HG03159 (cell line): ENCODE measurements at regions not wholly inside any gene's neighbourhood (a gene's known extent, or its start where the extent isn't known, plus 50 kb on each side); places are given as distances from the start of the nearest gene placed in this dataset.
A peak's percentile ranks its signal among the peaks of the same experiment; 100 is the strongest.
"Not testable (repeated sequence)": the region's sequence is repeated elsewhere in the genome, so short reads cannot be mapped to it uniquely, and the experiment has no call there.

ENCODE experiments used
- ATAC-seq: cut with Tn5 transposase; IDR thresholded peaks from one replicate; pipeline ENCODE4 v1.9.1; 2021; ENCODE audit warnings: mild to moderate bottlenecking, moderate library complexity; ENCODE audit not compliant: unreplicated experiment

DNA sequence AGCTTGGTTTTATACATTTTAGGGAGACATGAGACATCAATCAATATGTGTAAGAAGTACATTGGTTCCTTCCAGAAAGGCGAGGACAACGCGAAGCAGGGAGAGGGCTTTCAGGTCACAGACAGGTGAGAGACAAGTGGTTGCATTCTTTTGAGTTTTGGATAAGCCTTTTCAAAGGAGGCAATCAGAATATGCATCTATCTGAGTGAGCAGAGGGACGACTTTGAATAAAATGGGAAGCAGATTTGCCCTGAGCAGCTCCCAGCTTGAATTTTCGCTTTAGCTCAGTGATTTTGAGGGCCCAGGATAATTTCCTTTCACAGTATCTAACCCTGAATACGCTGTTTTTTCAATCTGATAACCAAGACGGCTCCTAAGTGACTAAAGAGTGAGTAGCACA is 82.5 kb upstream of the MYO3A start:
- no peak for ATAC-seq

DNA sequence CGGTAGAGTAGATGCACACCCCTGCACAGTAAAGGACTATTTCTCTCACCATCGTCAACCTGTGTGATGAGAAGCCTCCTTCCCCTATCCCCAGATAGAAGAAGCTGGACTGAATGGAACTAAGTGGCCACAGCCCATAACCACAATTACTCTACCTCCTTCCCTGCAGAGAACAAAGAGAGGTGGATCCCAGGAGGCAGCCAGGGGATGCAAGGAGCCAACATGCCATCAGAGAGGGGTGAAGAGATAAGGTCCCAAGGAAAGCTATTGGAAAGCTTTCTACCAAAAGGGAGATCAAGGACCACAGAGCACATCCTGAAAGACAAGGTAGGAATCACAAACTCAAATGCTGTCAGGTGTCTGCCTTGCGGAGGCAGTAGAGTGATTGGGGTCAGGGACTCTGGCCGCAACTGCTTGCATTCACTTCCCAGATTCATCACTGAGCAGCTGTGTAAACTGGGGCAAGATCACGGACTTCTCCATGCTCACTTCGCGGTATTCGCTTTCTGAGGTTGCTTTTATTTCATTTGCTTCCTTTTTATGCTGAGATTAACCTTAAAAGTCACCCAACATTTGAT is 81.6 kb upstream of the MYO3A start:
- no peak for ATAC-seq

DNA sequence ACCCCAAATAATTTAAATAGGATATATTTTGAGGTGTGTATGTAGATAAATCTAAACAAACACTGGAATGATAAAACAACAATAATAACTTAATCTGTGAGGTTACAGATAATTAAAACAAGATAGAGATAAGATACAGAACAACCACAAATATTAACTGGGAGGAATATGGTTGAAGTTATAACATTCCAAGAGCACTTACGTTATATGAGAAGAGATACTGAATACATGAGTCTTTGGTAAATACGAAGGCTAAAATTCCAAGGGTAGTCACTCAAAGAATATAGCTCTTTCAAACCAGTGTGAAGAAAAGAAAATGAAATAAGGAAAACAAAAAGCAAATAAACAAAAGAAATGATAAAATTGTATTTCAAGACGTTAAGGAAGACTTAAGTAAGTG is 76.0 kb upstream of the MYO3A start:
- ATAC-seq = no peak

DNA sequence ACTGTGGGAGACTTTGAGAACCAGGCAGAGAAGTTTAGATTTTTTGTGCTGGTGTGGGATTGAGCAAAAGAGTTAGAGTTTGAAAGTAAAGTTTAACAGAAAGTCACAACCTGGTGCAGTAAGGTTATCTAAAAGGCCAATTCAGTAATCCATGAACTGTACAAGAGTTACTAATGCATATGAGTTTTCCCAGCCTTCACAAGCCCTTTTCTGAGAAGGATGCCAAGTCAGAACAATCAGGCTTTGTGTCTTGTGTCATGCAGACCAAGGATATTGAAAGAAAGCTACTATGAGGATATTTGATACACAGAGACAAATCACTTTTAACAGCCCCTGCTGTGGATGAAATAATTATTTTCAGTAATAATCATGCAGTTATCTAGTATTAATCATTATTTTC is 68.8 kb upstream of the MYO3A start:
- no peak for ATAC-seq

DNA sequence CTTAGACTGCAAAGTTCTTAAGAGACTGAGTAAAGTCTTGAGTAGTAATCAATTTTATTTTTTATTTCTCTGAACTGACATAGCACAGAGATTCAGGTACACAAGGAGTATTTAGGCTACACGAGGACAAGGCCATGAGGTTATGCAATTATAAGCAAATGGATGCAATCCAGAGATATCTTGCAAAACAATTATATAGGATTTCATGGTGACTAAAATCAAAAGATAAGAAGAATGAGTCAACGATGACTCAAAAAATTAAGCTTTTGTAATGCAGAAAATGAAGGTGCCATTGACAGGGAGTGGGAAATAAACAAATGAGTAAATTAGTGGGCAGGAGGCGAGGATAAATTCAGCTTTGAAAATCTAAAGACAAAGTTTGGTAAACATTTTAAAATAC is 66.7 kb upstream of the MYO3A start:
- no peak for ATAC-seq

DNA sequence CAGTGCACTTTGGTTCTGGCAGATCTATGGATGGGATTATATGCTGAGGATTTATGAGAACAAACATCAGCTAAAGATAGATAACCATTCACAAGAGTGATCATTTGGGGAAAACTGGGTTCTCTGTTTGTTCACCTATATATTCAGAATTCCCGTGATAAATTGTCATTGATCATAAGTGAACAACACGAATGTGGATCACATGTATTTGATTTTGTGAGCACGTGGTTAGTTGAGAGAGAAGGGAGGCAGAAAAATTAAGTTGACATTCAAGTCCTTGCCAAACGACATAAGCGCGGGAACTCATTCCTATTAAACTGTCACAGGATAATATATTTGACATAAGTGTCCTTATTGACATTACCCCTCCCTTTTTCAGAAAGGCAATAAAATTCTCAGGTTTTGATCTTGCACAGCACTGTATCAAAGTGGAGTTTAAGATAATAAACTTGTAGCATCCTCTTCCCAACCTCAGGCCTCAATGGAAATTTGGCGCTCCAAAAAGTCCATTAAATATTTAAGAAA is 64.9 kb upstream of the MYO3A start:
- no peak for ATAC-seq

DNA sequence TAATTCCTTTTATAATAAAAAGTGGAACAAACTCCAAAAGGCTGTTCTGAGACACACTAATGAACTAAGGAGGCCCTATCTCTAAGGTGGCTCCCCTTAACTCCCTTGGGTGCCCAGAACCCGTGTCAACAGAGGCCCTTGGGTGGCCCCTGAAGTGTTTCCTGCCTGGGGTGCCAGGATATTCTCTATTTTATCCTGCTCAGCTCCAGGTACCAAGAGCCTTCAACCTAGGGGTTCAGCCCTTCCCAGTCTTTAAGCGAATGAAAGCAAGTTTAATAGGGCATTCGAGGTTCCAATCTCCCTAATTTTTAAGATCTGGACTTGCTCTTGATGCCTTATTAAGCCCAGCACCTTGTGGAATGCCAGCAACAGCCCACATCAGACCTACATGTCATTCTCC is 64.4 kb upstream of the MYO3A start:
- no peak for ATAC-seq

DNA sequence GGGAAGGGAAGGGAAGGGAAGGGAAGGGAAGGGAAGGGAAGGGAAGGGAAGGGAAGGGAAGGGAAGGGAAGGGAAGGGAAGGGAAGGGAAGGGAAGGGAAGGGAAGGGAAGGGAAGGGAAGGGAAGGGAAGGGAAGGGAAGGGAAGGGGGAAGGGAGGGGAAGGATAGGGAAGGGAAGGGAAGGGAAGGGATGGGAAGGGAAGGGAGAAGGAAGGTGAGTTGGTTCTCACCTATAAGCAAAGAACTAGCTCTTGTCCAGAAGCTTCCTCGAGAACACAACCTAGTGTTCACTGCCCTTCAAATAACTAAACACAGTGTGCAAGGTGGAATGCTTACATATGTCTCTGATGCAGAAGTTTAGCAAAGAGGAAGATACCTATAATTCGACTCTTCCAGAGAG is 59.6 kb upstream of the MYO3A start:
- not testable (repeated sequence) for ATAC-seq

DNA sequence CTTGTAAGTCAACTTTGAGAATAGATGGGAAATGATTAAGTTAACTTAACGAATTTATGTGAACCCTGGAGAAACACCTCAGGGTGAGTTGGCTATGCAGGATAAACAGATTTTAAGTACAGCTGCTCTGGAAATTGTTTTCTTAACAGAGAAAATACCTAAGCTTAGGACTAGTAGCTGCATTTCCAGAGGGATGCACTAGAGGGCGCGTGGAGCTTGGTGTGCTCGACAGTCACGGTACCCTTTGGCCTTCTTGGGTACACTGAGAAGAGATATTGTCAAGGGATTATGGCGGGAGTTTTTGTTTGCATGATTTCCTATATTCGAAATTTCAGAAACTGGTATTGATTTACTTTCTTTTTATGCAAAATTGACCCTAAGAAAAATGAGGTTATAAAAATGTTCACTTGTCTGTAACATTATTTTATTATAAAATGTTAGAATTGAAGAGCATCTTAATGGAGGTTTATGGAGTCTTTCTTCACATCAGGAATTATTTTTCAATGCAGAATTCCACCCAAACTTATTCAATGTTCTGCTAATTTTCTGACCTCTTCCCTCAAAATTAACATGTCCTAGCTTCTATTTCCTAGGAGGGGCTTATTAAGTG is 58.4 kb upstream of the MYO3A start:
- peak; percentile 97 for ATAC-seq

DNA sequence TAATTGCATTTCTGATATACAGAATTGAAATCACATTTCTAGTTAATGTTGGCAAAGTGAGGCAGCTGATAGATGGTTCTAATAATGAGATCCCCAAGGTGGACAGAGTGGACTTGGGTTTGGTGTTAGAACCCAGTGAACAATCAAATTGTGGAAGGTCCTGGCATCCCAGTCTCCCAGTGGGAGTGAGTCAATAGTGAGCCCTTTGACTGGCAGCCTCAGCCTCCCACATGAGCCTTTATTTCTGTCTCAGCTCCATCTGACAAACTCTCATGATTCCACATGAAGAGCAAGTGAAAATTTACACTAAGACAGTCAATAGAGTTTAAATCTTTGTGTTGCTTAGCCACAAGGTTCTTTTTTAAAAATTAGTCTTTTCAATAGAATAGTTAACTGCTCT is 56.7 kb upstream of the MYO3A start:
- ATAC-seq = no peak
